B cell (primary cell): ENCODE measurements at regions not wholly inside any gene's neighbourhood (a gene's known extent, or its start where the extent isn't known, plus 50 kb on each side); places are given as distances from the start of the nearest gene placed in this dataset.

Source experiments
- CTCF ChIP-seq: fragments of 200-600 bp; IDR thresholded peaks from one replicate; pipeline ENCODE4 v1.8.0; 2022; ENCODE audit warnings: antibody characterized with exemption, mild to moderate bottlenecking
- EZH2 ChIP-seq: IDR thresholded peaks from 2 replicates; pipeline ENCODE4 v1.6.1; 2012; ENCODE audit warnings: borderline replicate concordance, low read depth, mild to moderate bottlenecking, moderate library complexity, low read length; ENCODE audit not compliant: insufficient read depth, poor library complexity, severe bottlenecking

DNA sequence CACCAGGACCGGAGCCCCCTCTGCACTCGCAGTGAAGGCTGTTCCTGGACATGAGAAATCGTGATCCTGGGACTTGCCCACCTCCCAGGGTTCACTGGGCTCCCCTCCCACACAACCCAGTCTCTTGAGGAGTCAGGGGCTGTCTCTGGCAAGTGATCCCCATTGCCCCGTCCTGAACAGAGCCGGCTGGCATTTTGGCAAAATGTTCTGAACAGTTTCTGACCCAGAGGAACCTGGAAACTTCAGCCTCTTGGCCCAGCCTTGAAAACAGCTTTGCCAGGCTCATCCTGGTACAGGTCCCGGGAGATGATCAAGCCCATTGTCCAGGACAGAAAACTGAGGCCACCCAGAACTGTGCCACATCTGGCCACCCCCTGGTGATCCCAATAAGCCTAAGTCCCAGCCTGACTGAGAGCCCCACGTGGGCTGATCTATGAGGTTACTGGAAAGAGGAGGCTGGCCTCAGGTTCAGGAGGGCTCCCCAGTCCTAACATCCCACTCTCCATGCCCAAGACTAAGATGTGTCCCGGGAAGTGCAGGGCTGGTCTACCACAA lies 115.7 kb downstream of the OAT start:
- TF ChIP-seq CTCF: no peak
- TF ChIP-seq EZH2: no peak
